ENCODE measurements at regions not wholly inside any gene's neighbourhood (a gene's known extent, or its start where the extent isn't known, plus 50 kb on each side); places are given as distances from the start of the nearest gene placed in this dataset.

DNA sequence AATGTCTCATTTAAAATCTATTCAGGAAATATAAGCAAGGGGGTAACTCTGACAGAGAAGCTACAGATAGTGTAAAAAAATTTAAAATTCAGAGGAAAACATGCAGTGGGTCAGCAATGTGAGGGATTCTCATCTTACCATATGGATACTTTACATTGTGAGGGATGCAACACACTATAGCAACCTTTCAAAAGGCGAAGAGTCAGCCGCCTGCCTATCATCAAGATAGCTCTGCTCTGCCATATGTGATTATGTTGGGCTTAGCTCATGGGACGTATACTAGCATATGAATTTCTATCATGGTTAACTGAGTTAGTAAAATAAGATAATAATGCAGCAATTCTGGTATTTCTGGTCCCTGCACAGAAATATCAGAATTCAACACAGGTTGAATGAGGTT, 130.9 kb downstream of the MAP3K7 start:
- H3K4me3 ChIP-seq (IDR thresholded peaks at IDR 0.05; ENCODE audit: insufficient read depth, low read depth, low read length) = no peak overlapping the region

DNA sequence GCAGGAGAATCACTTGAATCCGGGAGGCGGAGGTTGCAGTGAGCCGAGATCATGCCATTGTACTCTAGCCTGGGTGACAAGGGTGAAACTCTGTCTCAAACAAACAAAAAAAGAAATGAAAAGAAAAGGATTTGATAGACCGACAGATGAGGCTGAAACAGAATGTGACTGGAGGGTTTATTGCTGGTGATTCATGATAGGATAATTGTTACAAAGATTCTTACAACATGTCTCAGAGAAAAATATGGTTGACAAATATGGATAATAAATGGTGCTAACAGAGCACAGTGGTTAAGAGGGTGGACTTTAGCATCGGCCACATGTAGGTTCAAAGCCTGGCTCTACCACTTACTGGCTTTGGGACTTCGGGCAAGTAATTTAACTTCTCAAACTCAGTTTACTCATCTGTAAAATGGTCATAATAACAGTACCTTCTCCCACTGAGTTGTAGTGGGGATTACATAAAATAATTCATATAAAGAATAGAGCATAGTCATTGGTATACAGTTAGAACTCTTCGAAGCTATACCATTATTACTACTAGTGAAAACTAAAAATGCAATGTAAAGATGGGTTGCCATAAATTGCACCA, 131.9 kb downstream of the MAP3K7 start:
- H2AFZ ChIP-seq (ENCODE audit: low read depth) = no peak overlapping the region
- no peak overlapping the region for H3K4me3 ChIP-seq (IDR thresholded peaks at IDR 0.05; ENCODE audit: insufficient read depth, low read depth, low read length)
- no peaks in the 10 kb centered on the region for H4K20me1 ChIP-seq (ENCODE audit: insufficient read depth)
- no peak overlapping the region for H3K4me2 ChIP-seq
- no peak overlapping the region for H3K27ac ChIP-seq
- H3K27me3 ChIP-seq (ENCODE audit: insufficient read depth, low read depth) = no peaks in the 10 kb centered on the region
- H3K36me3 ChIP-seq (ENCODE audit: insufficient read depth) = no peaks in the 10 kb centered on the region
- H3K4me1 ChIP-seq (ENCODE audit: low read depth, poor library complexity, severe bottlenecking) = peaks cover 28% of the 10 kb centered on the region
- TF ChIP-seq, protein P1, sequence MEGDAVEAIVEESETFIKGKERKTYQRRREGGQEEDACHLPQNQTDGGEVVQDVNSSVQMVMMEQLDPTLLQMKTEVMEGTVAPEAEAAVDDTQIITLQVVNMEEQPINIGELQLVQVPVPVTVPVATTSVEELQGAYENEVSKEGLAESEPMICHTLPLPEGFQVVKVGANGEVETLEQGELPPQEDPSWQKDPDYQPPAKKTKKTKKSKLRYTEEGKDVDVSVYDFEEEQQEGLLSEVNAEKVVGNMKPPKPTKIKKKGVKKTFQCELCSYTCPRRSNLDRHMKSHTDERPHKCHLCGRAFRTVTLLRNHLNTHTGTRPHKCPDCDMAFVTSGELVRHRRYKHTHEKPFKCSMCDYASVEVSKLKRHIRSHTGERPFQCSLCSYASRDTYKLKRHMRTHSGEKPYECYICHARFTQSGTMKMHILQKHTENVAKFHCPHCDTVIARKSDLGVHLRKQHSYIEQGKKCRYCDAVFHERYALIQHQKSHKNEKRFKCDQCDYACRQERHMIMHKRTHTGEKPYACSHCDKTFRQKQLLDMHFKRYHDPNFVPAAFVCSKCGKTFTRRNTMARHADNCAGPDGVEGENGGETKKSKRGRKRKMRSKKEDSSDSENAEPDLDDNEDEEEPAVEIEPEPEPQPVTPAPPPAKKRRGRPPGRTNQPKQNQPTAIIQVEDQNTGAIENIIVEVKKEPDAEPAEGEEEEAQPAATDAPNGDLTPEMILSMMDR (conservative IDR thresholded peaks at IDR 0.05; ENCODE audit: low read depth, low read length) = no peak
- H3K79me2 ChIP-seq (ENCODE audit: insufficient read depth, low read depth) = no peaks in the 10 kb centered on the region
- H3K9ac ChIP-seq = no peak overlapping the region

More for the DNA sequence above, 130.9 kb downstream of the MAP3K7 start:
- H3K9ac ChIP-seq = no peak overlapping the region
- no peak overlapping the region for H2AFZ ChIP-seq (ENCODE audit: low read depth)
- no peaks in the 10 kb centered on the region for H3K79me2 ChIP-seq (ENCODE audit: insufficient read depth, low read depth)
- H3K4me2 ChIP-seq = no peak overlapping the region
- TF ChIP-seq, protein P1 (conservative IDR thresholded peaks at IDR 0.05; ENCODE audit: low read depth, low read length) = no peak
- no peak overlapping the region for H3K27ac ChIP-seq
- no peaks in the 10 kb centered on the region for H3K36me3 ChIP-seq (ENCODE audit: insufficient read depth)
- H4K20me1 ChIP-seq (ENCODE audit: insufficient read depth) = no peaks in the 10 kb centered on the region
- H3K4me1 ChIP-seq (ENCODE audit: low read depth, poor library complexity, severe bottlenecking) = peaks cover 30% of the 10 kb centered on the region
- no peaks in the 10 kb centered on the region for H3K27me3 ChIP-seq (ENCODE audit: insufficient read depth, low read depth)

DNA sequence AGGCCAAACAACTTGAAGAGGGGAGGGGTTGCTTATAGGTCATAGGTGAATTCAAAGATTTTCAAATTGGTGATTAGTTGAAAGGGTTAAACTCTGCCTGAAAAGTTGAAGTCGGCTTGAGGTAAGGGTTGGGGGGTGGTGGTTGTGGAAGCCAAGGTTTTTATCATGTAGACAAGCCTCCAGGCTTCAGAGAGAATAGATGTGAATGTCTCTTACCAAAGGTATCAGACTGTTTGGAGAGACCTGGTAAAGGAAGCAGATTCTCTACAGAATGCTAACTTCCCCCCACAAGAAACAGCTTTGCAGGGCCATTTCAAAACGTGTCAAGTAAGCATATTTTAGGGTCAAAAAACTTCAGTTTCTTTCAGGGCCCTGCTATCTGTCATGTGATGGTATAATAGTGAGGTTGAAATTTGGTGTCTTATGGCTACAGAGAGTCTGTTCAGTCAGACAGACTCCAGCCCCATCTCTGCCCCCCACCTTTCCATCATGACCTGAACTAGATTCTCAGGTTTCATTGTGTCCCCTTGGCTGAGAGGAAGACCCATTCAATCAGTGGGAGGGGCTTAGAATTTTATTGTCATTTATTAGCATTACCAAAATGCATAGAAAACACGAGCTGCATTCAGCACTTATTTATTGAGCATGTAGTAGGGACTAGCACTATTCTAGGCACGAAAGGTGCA, 136.5 kb downstream of the MAP3K7 start:
- TF ChIP-seq, protein P1 (conservative IDR thresholded peaks at IDR 0.05; ENCODE audit: low read depth, low read length) = no peak
- no peak overlapping the region for H2AFZ ChIP-seq (ENCODE audit: low read depth)
- peaks cover 19% of the 10 kb centered on the region for H3K4me1 ChIP-seq (ENCODE audit: low read depth, poor library complexity, severe bottlenecking)
- no peaks in the 10 kb centered on the region for H4K20me1 ChIP-seq (ENCODE audit: insufficient read depth)
- no peak overlapping the region for H3K9ac ChIP-seq
- no peak overlapping the region for H3K27ac ChIP-seq
- no peak overlapping the region for H3K4me2 ChIP-seq
- H3K4me3 ChIP-seq (IDR thresholded peaks at IDR 0.05; ENCODE audit: insufficient read depth, low read depth, low read length) = no peak overlapping the region
- no peaks in the 10 kb centered on the region for H3K79me2 ChIP-seq (ENCODE audit: insufficient read depth, low read depth)
- H3K36me3 ChIP-seq (ENCODE audit: insufficient read depth) = no peaks in the 10 kb centered on the region
- no peaks in the 10 kb centered on the region for H3K27me3 ChIP-seq (ENCODE audit: insufficient read depth, low read depth)

DNA sequence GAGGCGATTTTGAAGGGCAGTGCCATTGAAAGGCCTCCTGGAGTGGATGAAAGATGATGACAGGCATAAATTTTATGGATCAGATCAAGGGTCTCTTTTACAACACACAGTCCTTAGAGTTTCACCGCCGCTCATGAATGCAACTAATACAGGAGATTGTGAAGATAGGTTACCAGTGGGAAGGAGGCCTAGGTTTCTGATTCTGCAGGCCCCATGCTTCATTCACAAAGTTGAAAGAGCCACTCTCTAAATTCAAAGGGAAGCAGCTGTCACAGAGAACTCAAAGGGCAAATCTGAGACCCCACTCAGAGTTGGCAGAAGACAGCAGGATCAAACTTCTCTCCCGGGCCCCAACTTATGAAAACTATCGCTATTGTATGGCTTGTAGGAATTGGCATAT, 137.6 kb downstream of the MAP3K7 start:
- no peak overlapping the region for H3K4me2 ChIP-seq
- H4K20me1 ChIP-seq (ENCODE audit: insufficient read depth) = no peaks in the 10 kb centered on the region
- no peak overlapping the region for H3K27ac ChIP-seq
- peaks cover 30% of the 10 kb centered on the region for H3K4me1 ChIP-seq (ENCODE audit: low read depth, poor library complexity, severe bottlenecking)
- no peaks in the 10 kb centered on the region for H3K79me2 ChIP-seq (ENCODE audit: insufficient read depth, low read depth)
- TF ChIP-seq, protein P1 (conservative IDR thresholded peaks at IDR 0.05; ENCODE audit: low read depth, low read length) = no peak
- H3K9ac ChIP-seq = no peak overlapping the region
- no peaks in the 10 kb centered on the region for H3K27me3 ChIP-seq (ENCODE audit: insufficient read depth, low read depth)
- no peak overlapping the region for H2AFZ ChIP-seq (ENCODE audit: low read depth)
- H3K36me3 ChIP-seq (ENCODE audit: insufficient read depth) = no peaks in the 10 kb centered on the region
- H3K4me3 ChIP-seq (IDR thresholded peaks at IDR 0.05; ENCODE audit: insufficient read depth, low read depth, low read length) = no peak overlapping the region
